Thoracic aorta (tissue), 2 donors: ENCODE measurements at regions not wholly inside any gene's neighbourhood (a gene's known extent, or its start where the extent isn't known, plus 50 kb on each side); places are given as distances from the start of the nearest gene placed in this dataset.
"Not testable (repeated sequence)": the region's sequence is repeated elsewhere in the genome, so short reads cannot be mapped to it uniquely, and the experiment has no call there.

Source experiments
- ATAC-seq: fragments of 150-250 bp; one replicate; pipeline ENCODE4 v1.8.0; 2017; ENCODE audit warnings: low read depth; ENCODE audit not compliant: insufficient number of reproducible peaks, low FRiP score
- DNase-seq: peaks from one replicate; pipeline ENCODE4 v3.0.0-alpha.2; 2020; ENCODE audit warnings: low spot score
- H3K27ac ChIP-seq, 2 donors: fragments of 200-600 bp; sonication (generic); 1 replicate in 1 of 2; 2 replicates in 1 of 2; pipeline ENCODE4 v1.5.1; 2016; ENCODE audit warnings: mild to moderate bottlenecking in 2 of 2, moderate library complexity in 2 of 2
- H3K27me3 ChIP-seq: fragments of 200-600 bp; sonication (generic); replicated peaks from 2 replicates; pipeline ENCODE4 v1.6.0; 2016; ENCODE audit warnings: mild to moderate bottlenecking; ENCODE audit not compliant: insufficient read depth
- H3K36me3 ChIP-seq: fragments of 200-600 bp; sonication (generic); one replicate; pipeline ENCODE4 v1.5.1; 2016
- H3K4me1 ChIP-seq, 2 donors: fragments of 200-600 bp; sonication (generic); 1 replicate in 1 of 2; 2 replicates in 1 of 2; pipeline versions ENCODE4 v1.5.1 to v1.6.0; 2016; ENCODE audit warnings: low read depth in 2 of 2, mild to moderate bottlenecking in 1 of 2; ENCODE audit not compliant: control insufficient read depth in 1 of 2
- H3K4me3 ChIP-seq: fragments of 200-600 bp; sonication (generic); 2 replicates; pipeline ENCODE4 v1.5.1; 2016; ENCODE audit warnings: mild to moderate bottlenecking
- H3K9me3 ChIP-seq: fragments of 200-600 bp; sonication (generic); 2 replicates; pipeline ENCODE4 v1.5.1; 2016
- CTCF ChIP-seq: fragments of 200-600 bp; sonication (generic); IDR thresholded peaks from one replicate; pipeline ENCODE4 v1.5.1; 2019; ENCODE audit warnings: antibody characterized with exemption

DNA sequence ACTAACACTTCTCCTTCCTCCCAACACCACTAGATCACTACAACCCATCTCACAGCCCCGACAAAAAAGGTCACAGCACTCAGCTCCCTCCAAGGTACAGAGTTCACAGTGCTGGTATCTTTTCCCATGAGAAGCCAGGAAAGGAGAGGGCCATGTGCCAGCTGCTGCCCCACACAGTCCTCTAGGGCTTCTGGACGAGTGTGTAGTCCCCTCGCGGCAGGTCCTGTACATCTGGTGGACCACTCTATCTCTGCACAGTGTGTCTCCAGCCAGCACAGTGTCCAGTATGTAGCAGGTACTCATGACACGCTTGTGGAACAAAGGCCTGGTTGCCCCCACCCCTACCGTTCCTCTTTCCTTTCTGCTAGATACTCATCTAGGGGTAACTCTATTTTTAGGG lies 134.4 kb upstream of the FOXN3 start:
- peaks cover 0 to 10% of the 10 kb centered on the region in 2 donors for H3K4me1 ChIP-seq
- no peaks in the 10 kb centered on the region for H3K9me3 ChIP-seq
- no peak for TF ChIP-seq CTCF
- no peak overlapping the region for H3K4me3 ChIP-seq
- ATAC-seq (no peak), DNase-seq (no peak)
- no peak overlapping the region for H3K27ac ChIP-seq
- no peaks in the 10 kb centered on the region for H3K27me3 ChIP-seq
- H3K36me3 ChIP-seq: no peaks in the 10 kb centered on the region

DNA sequence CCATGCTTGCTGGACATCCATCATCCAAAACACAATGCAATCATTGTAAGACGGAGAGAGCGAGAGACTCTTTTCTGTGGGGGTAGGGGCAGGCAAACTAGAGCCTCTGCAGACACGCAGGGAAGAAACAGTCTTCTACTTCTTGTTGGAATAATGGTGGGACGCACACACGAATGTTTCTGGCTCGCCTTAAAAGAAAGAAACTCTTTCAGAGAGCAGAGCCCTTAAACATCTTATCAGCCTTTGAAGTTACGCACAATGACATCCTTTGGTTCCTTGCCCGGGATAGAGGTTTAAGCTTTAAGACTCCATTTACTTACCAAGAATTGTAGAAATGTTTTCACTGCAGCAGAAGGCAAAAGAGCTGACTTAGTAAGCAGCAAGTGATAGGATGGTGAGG lies 133.8 kb upstream of the FOXN3 start:
- no peaks in the 10 kb centered on the region for H3K9me3 ChIP-seq
- peaks cover 0 to 10% of the 10 kb centered on the region in 2 donors for H3K4me1 ChIP-seq
- TF ChIP-seq CTCF: no peak
- H3K4me3 ChIP-seq: no peak overlapping the region
- no peak overlapping the region for H3K27ac ChIP-seq
- ATAC-seq (no peak), DNase-seq (no peak)
- H3K27me3 ChIP-seq: no peaks in the 10 kb centered on the region
- H3K36me3 ChIP-seq: no peaks in the 10 kb centered on the region

GRCh38 chr14:89549381-89550125 lies 132.5 kb upstream of the FOXN3 start:
- Histone ChIP-seq H3K27me3 (no peaks in the 10 kb centered on the region), H3K27ac (no peak overlapping the region), H3K9me3 (no peaks in the 10 kb centered on the region), H3K4me1 (peaks cover 0 to 10% of the 10 kb centered on the region in 2 donors), H3K36me3 (no peaks in the 10 kb centered on the region), H3K4me3 (no peak overlapping the region)
- no peak for DNase-seq
- no peak for TF ChIP-seq CTCF
- ATAC-seq: no peak

- not testable (repeated sequence) for H3K27ac ChIP-seq, DNase-seq, H3K9me3 ChIP-seq, H3K36me3 ChIP-seq, ATAC-seq, H3K4me3 ChIP-seq, H3K27me3 ChIP-seq
- H3K4me1 ChIP-seq: peaks cover 0 to 22% of the 10 kb centered on the region in 2 donors
Measured at GRCh38 chr14:89547047-89547446, 130.0 kb upstream of the FOXN3 start.

- ATAC-seq: no peak
- DNase-seq: no peak
- Histone ChIP-seq H3K4me1 (peaks cover 0 to 13% of the 10 kb centered on the region in 2 donors), H3K4me3 (no peak overlapping the region), H3K27me3 (no peaks in the 10 kb centered on the region), H3K9me3 (no peaks in the 10 kb centered on the region), H3K36me3 (no peaks in the 10 kb centered on the region), H3K27ac (no peak overlapping the region)
- no peak for TF ChIP-seq CTCF
Measured at GRCh38 chr14:89544636-89545301, 127.7 kb upstream of the FOXN3 start.
